K562 (cell line): ENCODE measurements at regions not wholly inside any gene's neighbourhood (a gene's known extent, or its start where the extent isn't known, plus 50 kb on each side); places are given as distances from the start of the nearest gene placed in this dataset.

Experiments
- ATAC-seq: fragments of 200-7000 bp; cut with Tn5 transposase; 3 replicates; pipeline ENCODE4 v1.9.1; 2020; ENCODE audit warnings: moderate library complexity
- BruUV-seq: library from RNA; stranded (reverse); fragments of 400-500 nt; replicated peaks from 2 replicates; lab custom pipeline; 2021; lab: Mats Ljungman, UMichigan
- CTCF ChIA-PET: fragments of 300-600 bp; formaldehyde crosslinking; extraction: SDS; loops from one replicate; lab custom pipeline; 2021; ENCODE audit warnings: low intra/inter-chr PET ratio; lab: Yijun Ruan, JAX
- POLR2A ChIA-PET: fragments of 300-600, 350-650 bp; sonication (Branson Sonifier 250); formaldehyde crosslinking; extraction: SDS; loops from one replicate; lab custom pipeline; 2021; ENCODE audit warnings: antibody characterized with exemption, inconsistent platforms; lab: Yijun Ruan, JAX
- DNase-seq, 4 experiments: peaks; one replicate each; pipeline versions ENCODE4 v3.0.0 to v3.0.0-alpha.2; 2011 to 2018; ENCODE audit warnings: low spot score in 3 of 4, mixed read lengths in 3 of 4; ENCODE audit errors: extremely low read depth in 1 of 4
- FAIRE-seq: peaks from 2 replicates; lab custom pipeline; 2011; peaks lifted over from hg19 to GRCh38; lab: Jason Lieb, UNC
- H2AFZ ChIP-seq: 2 replicates; pipeline ENCODE4 v1.6.0; 2011; ENCODE audit warnings: low read depth, low read length, control low read depth, inconsistent platforms
- H3K27ac ChIP-seq: fragments of 200-600 bp; 3 replicates; pipeline ENCODE4 v1.8.0; 2011; ENCODE audit warnings: low read depth, mild to moderate bottlenecking, control low read depth, inconsistent platforms, low read length, moderate library complexity, mixed read lengths; ENCODE audit errors: extremely low read depth
- H3K27me3 ChIP-seq, 2 experiments: fragments of 300-600 bp in 1 of 2; 2 replicates in 1 of 2; 3 replicates in 1 of 2; pipeline versions ENCODE4 v1.6.0 to v1.8.0; 2011; ENCODE audit warnings: inconsistent platforms in 2 of 2, low read length in 2 of 2, mild to moderate bottlenecking in 1 of 2, mixed read lengths in 1 of 2, moderate library complexity in 1 of 2; ENCODE audit not compliant: control insufficient read depth in 2 of 2, insufficient read depth in 2 of 2
- H3K36me3 ChIP-seq: fragments of 300-600 bp; 3 replicates; pipeline ENCODE4 v1.8.0; 2011; ENCODE audit warnings: mild to moderate bottlenecking, low read length, inconsistent platforms; ENCODE audit not compliant: control insufficient read depth, insufficient read depth
- H3K4me1 ChIP-seq, 2 experiments: fragments of 200-600 bp in 1 of 2; replicated peaks in 1 of 2; 2 replicates in 1 of 2; 3 replicates in 1 of 2; pipeline versions ENCODE4 v1.5.1 to v1.8.0; 2011; ENCODE audit warnings: inconsistent platforms in 2 of 2, low read length in 2 of 2, mild to moderate bottlenecking in 1 of 2, mixed read lengths in 1 of 2, moderate library complexity in 1 of 2; ENCODE audit not compliant: control insufficient read depth in 2 of 2, insufficient read depth in 2 of 2
- H3K4me2 ChIP-seq: 2 replicates; pipeline ENCODE4 v1.6.1; 2011; ENCODE audit warnings: low read length, control low read depth, inconsistent platforms, mixed read lengths; ENCODE audit not compliant: insufficient read depth
- H3K4me3 ChIP-seq: fragments of 200-600 bp; sonication (generic), shearing (Covaris generic); 2 replicates; pipeline ENCODE4 v1.5.1; 2016; ENCODE audit warnings: control low read depth, inconsistent platforms
- H3K79me2 ChIP-seq: fragments of 200-600 bp; 3 replicates; pipeline ENCODE4 v1.8.0; 2011; ENCODE audit warnings: low read length, inconsistent platforms; ENCODE audit not compliant: control insufficient read depth, insufficient read depth
- H3K9ac ChIP-seq, 2 experiments: 2 replicates each; pipeline versions ENCODE4 v1.6.0 to v1.6.1; 2011; ENCODE audit warnings: low read depth in 2 of 2, low read length in 2 of 2, control low read depth in 1 of 2, inconsistent platforms in 1 of 2, mild to moderate bottlenecking in 1 of 2, mixed read lengths in 1 of 2; ENCODE audit not compliant: insufficient read depth in 1 of 2
- H3K9me1 ChIP-seq: one replicate; pipeline ENCODE4 v1.6.0; 2011; ENCODE audit warnings: inconsistent platforms, mild to moderate bottlenecking, low read length, moderate library complexity; ENCODE audit not compliant: control insufficient read depth, insufficient read depth
- H3K9me3 ChIP-seq: replicated peaks from 2 replicates; pipeline ENCODE4 v1.5.1; 2011; ENCODE audit warnings: low read depth, low read length, inconsistent platforms; ENCODE audit not compliant: control insufficient read depth, insufficient read depth
- H4K20me1 ChIP-seq: replicated peaks from 2 replicates; pipeline ENCODE4 v1.6.1; 2011; ENCODE audit warnings: low read length, inconsistent platforms, mixed read lengths; ENCODE audit not compliant: control insufficient read depth, insufficient read depth
- CEBPG ChIP-seq, 3 experiments: fragments of 200-800 bp in 1 of 3; sonication (Bioruptor generic) in 1 of 3; sonication (generic) in 1 of 3; formaldehyde crosslinking in 1 of 3; IDR thresholded peaks in 2 of 3; conservative IDR thresholded peaks in 1 of 3; 2 replicates each; pipeline versions ENCODE4 v1.6.1 to v1.8.0; 2016 to 2022; ENCODE audit warnings: missing compliant biosample characterization in 2 of 3, missing genetic modification characterization in 2 of 3, mild to moderate bottlenecking in 1 of 3, missing genetic modification reagents in 1 of 3
- NRF1 ChIP-seq, 2 experiments: fragments of 450-650 bp; IDR thresholded peaks in 1 of 2; conservative IDR thresholded peaks in 1 of 2; 2 replicates each; pipeline ENCODE4 v1.6.1; 2014; ENCODE audit warnings: mild to moderate bottlenecking in 2 of 2
- PCBP2 ChIP-seq: fragments of 200-400 bp; formaldehyde crosslinking; IDR thresholded peaks from 2 replicates; pipeline ENCODE4 v1.6.1; 2018; ENCODE audit warnings: low read length, low read depth, mild to moderate bottlenecking, moderate library complexity; ENCODE audit not compliant: poor library complexity, severe bottlenecking
- RBM22 ChIP-seq: fragments of 200-400 bp; formaldehyde crosslinking; IDR thresholded peaks from 2 replicates; pipeline ENCODE4 v1.6.1; 2018; ENCODE audit warnings: low read length, low read depth; ENCODE audit not compliant: poor library complexity, severe bottlenecking
- RERE ChIP-seq: sonication (generic); formaldehyde crosslinking; IDR thresholded peaks from 2 replicates; pipeline ENCODE4 v1.8.0; 2023; ENCODE audit warnings: missing genetic modification reagents, mild to moderate bottlenecking, borderline replicate concordance
- WGBS: fragments of 100-300 bp; shearing (Covaris generic); methylation state at CpG from one replicate; pipeline ENCODE4 v1.1.6; 2016; ENCODE audit warnings: low coverage, mixed read lengths; ENCODE audit not compliant: insufficient coverage; ENCODE audit errors: missing lambda C conversion rate; 5-methylcytosine and 5-hydroxymethylcytosine counted together
- in situ Hi-C: fragments of 300-500 bp; cut with MboI; formaldehyde crosslinking; loops from 4 replicates; pipeline ENCODE4 v1.15.0; 2018; ENCODE audit warnings: inconsistent platforms, mixed read lengths
- intact Hi-C: fragments of 100-400 bp; cut with micrococcal nuclease; formaldehyde crosslinking; loops from 2 replicates; pipeline ENCODE4 v1.14.2; 2022
- TF ChIP-seq, protein P1 (sequence below), 2 experiments: fragments of 450-650 bp; IDR thresholded peaks; 2 replicates each; pipeline ENCODE4 v1.6.1; 2016

- CTCF ChIA-PET: no interaction called here
- POLR2A ChIA-PET: no interaction called here
- peaks cover 6 to 57% of the 10 kb centered on the region in 2 experiments; a peak in 4 of 5 replicates for H3K27me3 ChIP-seq
- H3K36me3 ChIP-seq: no peaks in the 10 kb centered on the region
- no peaks in the 10 kb centered on the region for H3K9me1 ChIP-seq
- H3K4me2 ChIP-seq: no peak overlapping the region
- no TSS peak for BruUV-seq
- ATAC-seq: no peak
- H3K4me3 ChIP-seq: no peak overlapping the region
- no peak overlapping the region for H3K27ac ChIP-seq
- TF ChIP-seq CEBPG (CRISPR knock-in tag; IDR thresholded peaks at IDR 0.05) (no peak), CEBPG (tag; conservative IDR thresholded peaks at IDR 0.05 in 1 of 2, IDR thresholded peaks at IDR 0.05 in 1 of 2) (no peak), NRF1 (conservative IDR thresholded peaks at IDR 0.05 in 1 of 2, IDR thresholded peaks at IDR 0.05 in 1 of 2) (peak; percentile 23 to 45; a peak in 2 of 4 replicates), RBM22 (no peak), PCBP2 (no peak), RERE (CRISPR knock-in tag) (no peak)
- TF ChIP-seq, protein P1, sequence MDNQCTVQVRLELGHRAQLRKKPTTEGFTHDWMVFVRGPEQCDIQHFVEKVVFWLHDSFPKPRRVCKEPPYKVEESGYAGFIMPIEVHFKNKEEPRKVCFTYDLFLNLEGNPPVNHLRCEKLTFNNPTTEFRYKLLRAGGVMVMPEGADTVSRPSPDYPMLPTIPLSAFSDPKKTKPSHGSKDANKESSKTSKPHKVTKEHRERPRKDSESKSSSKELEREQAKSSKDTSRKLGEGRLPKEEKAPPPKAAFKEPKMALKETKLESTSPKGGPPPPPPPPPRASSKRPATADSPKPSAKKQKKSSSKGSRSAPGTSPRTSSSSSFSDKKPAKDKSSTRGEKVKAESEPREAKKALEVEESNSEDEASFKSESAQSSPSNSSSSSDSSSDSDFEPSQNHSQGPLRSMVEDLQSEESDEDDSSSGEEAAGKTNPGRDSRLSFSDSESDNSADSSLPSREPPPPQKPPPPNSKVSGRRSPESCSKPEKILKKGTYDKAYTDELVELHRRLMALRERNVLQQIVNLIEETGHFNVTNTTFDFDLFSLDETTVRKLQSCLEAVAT (IDR thresholded peaks at IDR 0.05): no peak
- TF ChIP-seq, all 486 proteins: peak for 1
- no peak for DNase-seq
- Histone ChIP-seq H3K9ac (no peak overlapping the region), H3K4me1 (no peaks in the 10 kb centered on the region), H3K9me3 (no peaks in the 10 kb centered on the region), H4K20me1 (peaks cover 10% of the 10 kb centered on the region; the same call in 1 of the 2 replicates), H2AFZ (no peak overlapping the region), H3K79me2 (no peaks in the 10 kb centered on the region)
- WGBS: under 1% methylated on average over 8 of the region's 8 CpGs
- intact Hi-C loops (no loop called here), in situ Hi-C loops (no loop called here)
- FAIRE-seq: no peak
Measured at GRCh38 chr16:86729686-86730085, 151.3 kb downstream of the FOXL1 start.
